GM12865 (cell line): ENCODE measurements at regions not wholly inside any gene's neighbourhood (a gene's known extent, or its start where the extent isn't known, plus 50 kb on each side); places are given as distances from the start of the nearest gene placed in this dataset.

Source experiments
- DNase-seq: peaks from one replicate; pipeline ENCODE4 v3.0.0; 2010; ENCODE audit warnings: low read depth
- H3K4me3 ChIP-seq: 2 replicates; pipeline ENCODE4 v1.5.1; 2011; ENCODE audit warnings: mild to moderate bottlenecking, low read depth, low read length, control low read depth
- CTCF ChIP-seq: IDR thresholded peaks from 2 replicates; pipeline ENCODE4 v1.5.1; 2011; ENCODE audit warnings: low read length, control low read depth, low read depth, inconsistent platforms; ENCODE audit not compliant: insufficient read depth; ENCODE audit errors: missing control alignments

- TF ChIP-seq CTCF = peak; percentile 48
- DNase-seq = peak; percentile 81
- H3K4me3 ChIP-seq = no peak overlapping the region
Observed at GRCh38 chr13:22278336-22278929, 607.6 kb downstream of the FGF9 start.

- no peak for TF ChIP-seq CTCF
- no peak overlapping the region for H3K4me3 ChIP-seq
Observed at GRCh38 chr13:22285867-22286266, 615.0 kb downstream of the FGF9 start.

GRCh38 chr13:22286338-22286737, 615.5 kb downstream of the FGF9 start:
- no peak for DNase-seq
- no peak overlapping the region for H3K4me3 ChIP-seq
- TF ChIP-seq CTCF = no peak

More at GRCh38 chr13:22285867-22286266, 615.0 kb downstream of the FGF9 start:
- DNase-seq = peak; percentile 19

- no peak overlapping the region for H3K4me3 ChIP-seq
- TF ChIP-seq CTCF = no peak
- no peak for DNase-seq
Observed at GRCh38 chr13:22287343-22287920, 616.6 kb downstream of the FGF9 start.

- H3K4me3 ChIP-seq = no peak overlapping the region
- no peak for DNase-seq
- no peak for TF ChIP-seq CTCF
Observed at GRCh38 chr13:22288496-22288895, 617.6 kb downstream of the FGF9 start.

GRCh38 chr13:22289711-22290110, 618.8 kb downstream of the FGF9 start:
- H3K4me3 ChIP-seq = no peak overlapping the region
- TF ChIP-seq CTCF = no peak
- DNase-seq = no peak

- no peak for TF ChIP-seq CTCF
- DNase-seq = no peak
Observed at GRCh38 chr13:22298530-22298929, 627.7 kb downstream of the FGF9 start.

More at GRCh38 chr13:22298530-22298929, 627.7 kb downstream of the FGF9 start:
- H3K4me3 ChIP-seq = no peak overlapping the region
